ENCODE measurements at regions not wholly inside any gene's neighbourhood (a gene's known extent, or its start where the extent isn't known, plus 50 kb on each side); places are given as distances from the start of the nearest gene placed in this dataset.

DNA sequence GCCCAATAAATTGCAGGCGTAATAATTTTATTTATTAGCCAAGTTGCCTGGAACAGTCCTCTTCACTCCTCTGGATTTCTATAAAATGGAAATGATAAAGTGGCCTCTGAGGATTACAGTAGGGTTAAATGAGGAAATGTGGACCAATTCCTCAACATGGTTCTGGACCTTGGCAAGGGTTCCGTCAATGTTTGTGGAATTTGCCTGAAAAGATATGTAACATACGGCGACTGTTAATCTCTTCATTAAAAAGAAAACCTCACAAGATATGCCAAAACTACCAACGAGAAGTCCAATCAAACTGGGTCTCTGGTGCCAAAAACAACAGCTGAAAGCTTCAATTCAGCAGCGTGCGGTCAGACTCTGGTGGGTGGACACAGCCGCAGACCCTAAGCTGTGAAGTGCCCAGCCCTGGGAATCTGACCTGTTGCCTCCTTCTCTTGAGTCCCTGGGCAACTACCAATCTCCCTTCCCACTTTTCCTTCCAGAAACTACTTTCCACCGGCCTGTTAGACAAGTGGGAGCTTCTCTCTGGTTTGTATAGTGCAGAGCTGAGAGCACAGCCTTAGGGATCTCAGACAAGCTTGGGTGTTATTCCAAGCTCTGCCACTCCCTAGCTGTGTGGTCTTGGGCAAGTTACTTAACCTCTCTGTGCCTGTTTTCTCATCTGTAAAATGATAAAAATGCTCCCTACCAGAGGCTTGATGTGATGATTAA lies 190.5 kb upstream of the GSC start:
- no peak for DNase-seq

DNA sequence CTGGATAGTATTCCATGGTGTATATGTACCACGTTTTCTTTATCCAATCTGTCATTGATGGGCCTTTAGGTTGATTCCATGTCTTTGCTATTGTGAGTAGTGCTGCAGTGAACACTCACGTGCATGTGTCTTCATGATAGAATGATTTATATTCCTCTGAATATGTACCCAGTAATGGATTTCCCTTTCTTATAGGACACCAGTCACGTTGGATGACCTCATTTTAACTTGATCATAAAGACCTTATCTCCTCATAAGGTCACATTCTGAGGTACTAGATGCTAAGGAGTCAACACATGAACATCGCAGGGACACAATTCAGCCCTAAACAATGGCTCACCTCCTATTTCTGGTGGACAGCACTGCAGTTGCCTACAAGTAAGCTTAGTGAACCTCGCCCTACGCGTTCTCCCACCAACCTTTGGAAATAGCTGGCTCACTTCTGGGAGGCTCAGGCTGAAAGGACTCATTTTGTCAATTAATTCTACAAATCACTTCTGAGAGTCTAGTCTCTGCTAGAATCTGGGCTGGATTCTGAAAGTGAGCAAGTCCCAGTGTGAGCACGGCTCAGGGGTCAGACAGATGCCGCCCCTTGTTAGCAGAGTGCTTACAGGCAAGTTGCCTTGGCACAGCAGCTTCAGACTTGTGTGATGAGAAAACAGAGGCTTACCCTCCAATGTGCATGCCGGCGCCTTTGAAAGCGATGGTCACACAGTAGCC lies 183.8 kb upstream of the GSC start:
- no peak for DNase-seq

DNA sequence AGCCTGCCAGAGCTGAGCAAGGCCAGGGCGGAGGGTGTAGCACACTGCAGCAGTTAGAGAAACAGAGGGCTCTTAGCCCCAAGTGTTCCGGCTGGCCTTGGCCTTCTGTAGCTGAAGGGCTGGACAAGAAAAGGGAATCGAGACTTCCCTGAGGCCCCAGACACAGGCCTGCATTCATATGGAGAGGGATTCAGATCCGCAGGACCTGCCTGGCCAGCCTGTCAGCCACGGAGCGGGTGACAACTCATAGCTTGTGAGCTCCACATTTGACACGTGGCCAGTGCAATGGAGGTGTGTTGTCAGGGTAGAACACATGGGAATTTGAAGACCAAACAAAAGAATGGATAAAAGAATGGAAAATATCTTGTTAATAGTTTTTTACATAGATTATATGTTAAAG lies 182.2 kb upstream of the GSC start:
- no peak for DNase-seq

DNA sequence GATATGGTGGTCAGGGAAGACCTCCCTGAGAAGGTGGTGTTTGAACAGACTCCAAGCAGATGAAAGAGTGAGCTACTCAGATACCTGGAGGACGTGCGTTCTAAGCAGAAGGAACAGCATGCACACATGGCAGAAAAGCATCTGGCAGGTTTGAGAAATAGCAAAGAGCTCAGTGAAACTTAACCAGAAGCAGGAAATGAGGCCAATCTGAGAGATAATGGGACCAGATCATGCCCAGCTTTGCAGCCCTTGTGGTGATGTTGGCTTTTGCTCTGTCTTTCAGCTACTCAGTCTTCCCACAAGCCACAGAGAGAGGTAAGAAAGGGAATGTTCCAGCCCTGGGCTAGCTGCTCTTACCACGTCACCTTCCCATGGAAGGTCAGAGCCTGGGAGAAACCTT lies 176.3 kb upstream of the GSC start:
- no peak for DNase-seq

DNA sequence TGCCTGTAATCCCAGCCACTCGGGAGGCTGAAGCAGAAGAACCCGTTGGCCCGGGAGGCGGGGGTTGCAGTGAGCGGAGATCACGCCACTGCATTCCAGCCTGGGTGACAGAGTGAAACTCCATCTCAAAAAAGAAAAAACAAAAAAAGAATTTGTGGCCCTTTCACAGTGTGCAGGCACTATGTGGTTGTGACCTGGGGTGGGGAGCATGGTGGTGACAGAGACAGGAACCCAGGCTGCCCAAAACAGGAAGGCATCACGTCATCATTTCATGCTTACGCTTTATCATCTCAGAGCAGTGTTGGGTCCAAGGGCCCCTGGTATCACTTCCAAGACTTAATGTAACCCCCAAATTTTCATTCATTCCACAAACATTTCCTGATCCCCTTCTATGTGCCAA lies 175.7 kb upstream of the GSC start:
- no peak for DNase-seq

DNA sequence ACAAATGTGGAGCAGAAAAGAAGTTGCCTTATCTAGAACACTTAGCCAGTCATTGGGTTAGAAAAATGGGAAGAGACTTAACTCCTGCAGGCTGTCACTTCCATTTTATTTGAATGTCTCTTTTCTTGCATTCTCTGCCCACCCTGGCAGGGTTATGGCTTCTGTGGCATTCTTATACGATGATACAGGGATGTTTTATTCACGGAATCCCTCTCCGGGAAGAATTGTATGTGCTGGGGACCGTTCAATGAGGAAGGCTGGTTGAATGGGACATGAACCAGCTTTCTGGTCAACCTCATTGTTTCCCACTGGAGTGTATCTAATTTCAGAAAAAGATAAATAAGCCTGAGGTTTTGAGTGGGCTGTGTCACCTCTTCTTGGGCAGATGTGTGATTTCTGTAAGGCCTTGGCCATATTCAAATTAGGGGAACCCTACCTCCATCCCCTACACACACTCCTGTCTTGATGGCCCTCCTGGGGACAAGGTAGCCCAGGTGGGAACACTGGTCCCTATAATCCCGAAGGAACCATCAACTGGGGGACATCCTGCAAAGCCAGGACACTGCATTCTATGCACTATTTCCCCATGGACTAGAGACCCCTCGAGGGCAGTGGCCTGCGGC lies 174.8 kb upstream of the GSC start:
- DNase-seq, result no peak

DNA sequence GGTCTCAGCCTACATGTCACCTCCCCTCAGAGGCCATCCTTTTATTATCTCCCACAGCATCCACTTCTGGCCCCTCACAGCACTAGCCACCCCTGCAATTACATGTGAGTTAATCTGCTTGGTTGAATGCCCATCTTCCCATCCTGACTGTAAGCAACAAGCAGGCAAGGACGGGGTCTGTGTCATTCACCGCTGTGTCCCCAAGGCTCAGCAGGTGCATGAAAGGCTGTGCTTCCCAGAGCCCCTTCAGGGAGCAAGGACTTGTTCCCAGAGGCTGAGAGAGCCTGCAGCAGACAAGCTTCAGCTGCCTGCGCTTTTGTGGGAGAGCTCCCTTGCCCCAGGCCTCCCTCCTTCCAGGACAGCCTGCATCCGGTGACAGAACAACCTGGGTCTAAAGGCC lies 172.7 kb upstream of the GSC start:
- DNase-seq, result no peak

DNA sequence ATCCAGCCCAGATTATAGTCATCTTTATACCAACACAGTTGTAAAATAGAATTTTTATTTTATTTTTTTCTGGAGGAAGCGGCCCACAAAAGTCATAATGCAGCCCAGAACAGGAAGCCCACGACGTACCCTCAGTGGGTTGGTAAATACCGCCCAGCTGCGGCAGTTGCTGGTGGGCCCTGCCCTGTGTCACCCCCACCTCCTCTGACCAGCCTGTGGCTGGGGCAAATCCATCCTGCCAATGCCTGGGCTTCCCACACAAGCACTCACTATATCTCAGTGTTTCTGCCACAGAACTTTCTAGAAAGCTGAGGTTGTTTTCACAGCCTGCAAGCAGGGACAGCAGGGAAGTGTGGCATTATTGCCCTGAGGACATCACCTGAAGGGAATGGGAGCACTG lies 171.4 kb upstream of the GSC start:
- no peak for DNase-seq

DNA sequence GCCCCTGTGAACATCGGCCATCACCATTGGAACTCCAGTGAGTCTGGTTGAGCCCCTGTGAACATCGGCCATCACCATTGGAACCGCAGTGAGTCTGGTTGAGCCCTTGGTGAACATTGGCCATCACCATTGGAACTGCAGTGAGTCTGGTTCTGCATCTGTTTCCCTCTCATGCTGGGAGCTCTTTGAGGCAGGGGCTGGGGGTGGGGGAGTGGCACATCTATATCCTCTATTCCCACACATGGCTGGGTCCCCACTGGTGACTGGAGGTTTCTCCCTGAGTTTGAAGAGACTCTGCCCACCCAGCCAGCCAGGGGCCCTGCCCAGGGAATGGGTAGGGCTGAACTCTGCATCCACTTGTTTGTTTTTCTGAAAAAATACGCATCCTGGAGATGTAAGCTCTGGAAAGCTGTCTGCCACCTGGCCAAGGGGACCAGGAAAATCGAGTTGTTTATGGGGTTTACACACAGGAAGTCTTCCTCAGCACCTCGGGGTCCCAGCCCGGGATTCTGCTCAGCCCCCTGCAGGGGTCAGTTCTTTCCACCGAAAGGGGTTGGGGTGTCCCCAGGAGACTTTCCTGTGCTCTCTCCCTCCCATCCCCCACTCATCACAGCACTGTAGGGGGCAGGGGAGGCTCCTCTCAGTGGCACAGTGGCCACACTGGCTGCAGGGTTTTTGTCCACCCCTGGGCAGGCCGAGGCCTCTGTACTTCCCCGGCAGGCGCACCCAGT lies 170.5 kb upstream of the GSC start:
- no peak for DNase-seq

DNA sequence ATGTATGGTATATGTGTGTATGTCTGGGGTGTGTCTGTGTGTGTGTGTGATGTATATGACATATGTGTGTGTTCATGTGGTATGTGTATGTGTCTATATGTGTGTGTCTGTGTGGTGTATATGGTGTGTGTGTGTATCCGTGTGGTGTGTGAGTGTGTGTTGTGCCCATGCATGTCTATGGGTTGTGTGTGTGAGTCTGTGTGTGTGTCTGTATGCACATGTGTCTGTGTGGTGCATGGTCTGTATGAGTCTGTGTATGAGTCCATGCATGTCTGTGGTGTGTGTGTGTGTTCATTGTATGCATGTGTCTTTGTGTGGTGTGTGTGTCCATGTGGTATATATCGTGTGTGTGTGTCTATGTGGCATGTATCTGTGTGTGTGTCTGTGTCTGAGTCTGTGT lies 168.1 kb upstream of the GSC start:
- DNase-seq, result no peak

DNA sequence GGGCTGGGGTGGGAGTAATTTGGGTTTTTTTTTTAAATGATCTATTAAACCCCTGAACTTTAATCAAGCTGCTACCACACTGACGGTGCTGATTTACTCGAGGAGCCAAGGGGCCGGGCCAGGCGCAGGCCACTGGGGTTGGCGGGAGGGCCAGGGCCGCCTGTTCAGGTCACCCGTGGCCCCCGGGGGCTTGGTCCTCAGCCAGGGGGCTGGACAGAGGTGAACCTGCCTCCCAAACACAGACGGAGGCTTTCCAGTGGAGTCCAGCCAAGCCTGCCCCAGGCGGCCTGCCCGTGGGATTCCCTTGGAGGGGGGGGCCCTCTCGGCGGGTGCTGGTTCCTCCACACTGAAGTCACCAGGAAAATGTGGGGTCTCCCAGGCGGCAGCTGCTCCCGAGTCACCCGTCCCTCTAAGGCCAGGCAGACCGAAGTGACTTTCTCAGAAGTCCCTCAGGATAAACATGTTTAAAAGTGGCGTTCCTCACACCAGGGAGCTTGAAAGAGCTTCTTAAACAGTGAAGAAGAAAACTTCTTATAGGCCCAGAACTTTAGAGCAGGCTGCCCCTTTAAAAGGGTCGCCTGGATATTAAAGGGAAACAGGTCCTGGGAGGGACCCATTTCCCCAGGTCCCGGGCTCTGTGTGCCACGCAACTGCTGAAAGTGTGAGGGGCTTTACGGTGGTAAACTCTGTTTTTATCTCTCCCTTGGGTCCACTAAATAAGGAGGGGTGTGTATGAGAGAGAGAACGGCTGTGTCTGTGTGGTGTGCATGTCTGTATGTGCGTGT lies 167.2 kb upstream of the GSC start:
- peak in 38 of 56 donors; percentile 15 to 82 (median 41) for DNase-seq

DNA sequence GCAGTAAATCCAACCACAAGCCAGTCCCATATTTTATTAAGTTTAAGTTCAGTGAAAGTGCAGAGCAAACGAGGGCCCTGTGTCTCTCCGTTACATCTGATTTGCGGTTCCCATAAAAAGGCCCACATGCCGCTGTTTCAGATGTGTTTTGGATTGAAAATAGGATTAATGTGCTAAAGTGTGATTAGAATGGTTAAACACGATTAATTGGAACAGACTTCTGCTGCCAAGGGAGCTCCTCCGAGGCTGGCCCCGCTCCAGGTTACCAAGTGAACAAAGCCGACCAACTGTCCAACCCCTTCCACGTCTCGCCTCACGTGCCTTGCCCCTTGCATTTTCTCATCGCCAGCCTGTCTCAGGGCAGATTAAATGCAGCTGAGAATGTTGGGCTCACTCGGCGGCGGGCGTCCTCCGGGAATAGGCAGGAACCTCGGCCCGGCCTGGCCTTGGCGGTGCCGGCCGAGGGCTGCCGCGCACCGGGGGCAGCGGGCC lies 166.5 kb upstream of the GSC start:
- DNase-seq, result peak in 53 of 56 donors; percentile 9 to 88 (median 68)

DNA sequence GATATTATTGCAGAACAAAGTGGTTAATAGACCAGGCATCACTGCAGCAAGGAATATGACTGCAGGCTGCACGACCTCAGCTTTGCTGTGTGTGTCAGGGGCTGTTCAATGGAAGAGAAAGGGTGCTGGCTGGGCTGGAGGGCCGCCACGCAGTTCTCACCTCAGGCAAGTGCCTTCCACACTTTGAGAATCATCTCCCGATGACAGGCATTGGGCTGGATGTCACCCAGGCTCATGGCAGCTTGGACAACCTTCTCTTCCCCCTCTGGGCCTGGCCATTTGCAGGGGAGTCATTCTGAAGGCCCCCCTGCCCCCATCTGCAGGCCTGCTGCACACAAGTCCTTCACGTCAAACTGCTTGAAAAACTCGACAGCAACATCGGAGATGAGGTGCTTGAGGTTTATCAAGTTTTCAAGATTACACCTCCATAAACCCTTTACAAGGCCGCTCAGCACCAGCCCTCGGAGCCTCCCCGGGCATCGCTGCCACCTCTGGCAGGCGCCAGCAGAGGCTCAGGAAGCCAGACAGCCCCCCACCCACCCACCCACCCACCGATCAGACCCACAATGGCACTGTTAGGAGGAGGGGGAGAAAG lies 165.9 kb upstream of the GSC start:
- peak in 1 of 56 donors; percentile 16 for DNase-seq

DNA sequence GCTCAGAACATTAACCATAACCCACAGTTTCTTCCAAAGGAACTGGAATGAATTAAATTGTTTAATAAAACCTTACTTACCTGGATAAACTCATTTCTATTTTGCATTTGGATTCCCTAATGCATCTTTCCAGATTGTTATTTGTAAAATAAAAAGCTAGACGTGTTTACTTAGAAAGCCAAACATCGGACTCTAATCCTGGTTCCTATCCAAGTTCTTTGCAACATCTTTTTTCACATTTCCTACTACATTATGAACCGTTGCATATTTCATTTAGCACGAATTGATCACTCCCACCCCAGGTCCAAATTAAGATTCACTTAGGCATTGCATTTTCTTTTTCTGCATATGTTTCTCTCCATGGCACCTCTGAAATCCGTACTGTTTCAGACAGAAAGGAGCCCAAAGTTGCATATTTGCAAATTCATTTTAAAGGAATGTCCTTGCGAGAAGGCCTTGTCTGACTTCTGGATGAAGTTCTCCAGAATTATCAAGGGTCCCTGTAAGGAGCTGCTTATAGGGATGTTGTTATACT lies 164.4 kb upstream of the GSC start:
- DNase-seq, result no peak

DNA sequence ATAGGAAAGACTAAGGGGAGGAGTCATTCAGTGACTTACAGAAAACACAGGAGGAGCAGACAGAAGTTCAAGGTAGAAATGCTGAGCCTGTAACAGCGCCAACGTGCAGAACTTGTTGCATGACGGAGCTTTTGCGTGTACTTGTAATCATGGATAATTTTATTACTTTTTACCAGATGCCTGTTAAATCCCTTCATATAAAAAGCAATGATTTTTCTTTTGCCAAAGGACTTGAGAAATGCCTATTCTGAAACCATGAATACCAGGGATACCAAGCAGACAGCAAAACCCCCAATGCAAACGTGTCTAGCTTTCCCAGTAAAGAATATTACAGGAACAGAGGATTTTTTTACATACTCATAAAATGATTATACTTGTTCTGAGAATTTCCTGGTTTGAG lies 163.6 kb upstream of the GSC start:
- no peak for DNase-seq

DNA sequence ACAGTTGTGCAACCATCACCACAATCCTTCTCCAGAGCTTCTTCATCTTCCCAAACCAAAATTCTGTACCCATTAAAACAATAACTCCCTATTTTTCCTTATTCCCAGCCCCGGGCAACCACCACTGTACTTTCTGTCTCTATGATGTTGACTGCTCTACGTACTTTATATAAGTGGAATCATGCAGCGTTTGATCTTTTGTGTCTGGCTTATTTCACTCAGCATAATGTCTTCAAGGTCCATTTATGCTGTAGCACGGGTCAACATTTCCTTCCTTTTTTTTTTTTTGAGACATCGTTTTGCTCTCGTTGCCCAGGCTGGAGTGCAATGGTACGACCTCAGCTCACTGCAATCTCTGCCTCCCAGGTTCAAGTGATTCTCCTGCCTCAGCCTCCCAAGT lies 162.7 kb upstream of the GSC start:
- DNase-seq, result no peak

DNA sequence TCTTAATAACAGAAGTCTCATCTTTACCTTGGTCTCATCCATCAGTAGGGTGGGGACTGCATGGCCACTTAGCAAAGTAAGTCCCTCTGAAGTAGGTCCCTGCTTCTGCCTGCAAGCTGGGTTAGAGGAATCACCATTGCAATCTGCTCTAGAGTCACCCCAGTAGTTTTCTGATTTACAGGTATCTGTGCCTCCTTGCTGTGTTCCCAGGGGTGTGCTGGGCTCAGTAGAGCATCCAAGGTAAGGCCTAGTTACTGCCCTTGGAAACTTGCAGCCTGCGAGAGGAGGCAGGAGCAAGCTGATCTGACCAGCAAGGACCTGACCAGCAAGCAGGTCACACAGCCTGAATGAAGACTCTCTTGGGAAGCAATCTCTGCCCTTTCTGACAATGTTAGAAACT lies 160.8 kb upstream of the GSC start:
- no peak for DNase-seq

DNA sequence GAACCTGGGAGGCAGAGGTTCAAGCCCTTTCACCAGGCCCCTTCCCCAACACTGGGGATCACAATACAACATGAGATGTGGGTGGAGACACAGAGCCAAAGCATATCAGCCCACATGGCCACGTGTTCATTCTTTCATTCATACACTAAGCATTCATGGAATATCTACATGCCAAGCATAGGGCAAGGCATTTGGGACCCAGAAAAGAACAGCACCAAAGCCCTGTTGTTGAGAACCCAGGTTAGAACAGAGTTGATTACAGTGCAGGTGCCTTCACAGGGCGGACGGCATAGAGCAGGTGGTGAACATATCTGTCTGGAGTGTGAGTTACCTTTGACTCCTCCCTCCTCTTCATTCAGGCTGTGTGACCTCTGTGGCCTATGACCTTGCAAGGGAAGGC lies 159.4 kb upstream of the GSC start:
- DNase-seq, result no peak

DNA sequence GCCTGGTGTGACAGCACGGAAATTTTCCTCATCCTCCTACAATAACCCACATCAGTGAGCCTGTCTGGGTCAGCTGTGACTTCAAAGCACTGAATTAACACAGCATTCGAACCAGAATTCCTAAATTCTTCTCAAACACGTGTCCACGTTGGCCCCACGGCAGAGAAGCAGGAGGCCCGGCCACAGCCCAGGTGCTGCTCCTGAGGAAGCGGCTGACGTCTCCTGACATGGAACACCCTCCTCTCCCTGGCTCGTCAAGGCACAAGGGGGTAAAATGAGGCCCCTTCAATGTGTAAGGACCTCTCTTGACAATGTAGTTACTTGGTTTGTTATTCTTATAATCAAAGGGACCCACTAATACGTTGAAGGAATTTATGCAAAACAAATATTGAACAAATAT lies 156.3 kb upstream of the GSC start:
- DNase-seq, result no peak

DNA sequence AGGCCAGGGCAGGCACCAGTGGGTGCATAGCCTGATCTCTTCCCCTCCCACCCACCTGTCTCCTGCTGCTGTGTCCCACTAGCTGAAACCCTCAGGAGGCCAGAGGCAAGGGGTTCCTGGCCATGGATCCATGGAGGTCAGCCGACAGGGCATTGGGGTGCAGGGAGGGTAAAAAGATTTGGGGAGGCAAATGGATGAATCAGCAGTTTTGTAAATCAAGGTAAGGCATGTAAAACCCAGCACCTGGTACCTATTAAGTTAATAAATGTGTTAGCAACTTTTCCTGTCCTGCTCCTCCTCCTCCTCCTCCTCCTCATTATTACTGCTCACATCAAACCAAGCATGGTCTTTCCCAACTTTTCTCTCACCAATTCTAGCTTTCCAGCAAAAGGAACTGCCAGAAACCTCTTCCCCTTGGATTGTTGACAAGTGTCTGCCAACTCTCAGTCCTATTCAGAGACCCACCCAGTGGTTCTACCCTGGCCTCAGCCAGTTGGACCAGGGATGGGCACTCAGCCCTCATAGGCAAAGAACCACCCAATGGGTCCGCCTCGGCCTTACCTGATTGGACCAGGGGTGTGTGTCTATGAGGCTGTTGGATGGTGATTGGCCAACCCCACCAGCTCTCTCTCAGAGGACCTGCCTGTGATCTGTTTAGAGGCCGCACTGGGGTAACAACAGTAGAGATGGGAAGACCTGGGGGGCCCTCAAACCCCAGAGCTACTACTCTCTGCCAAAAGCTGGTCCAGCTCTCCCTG lies 155.7 kb upstream of the GSC start:
- no peak for DNase-seq
